SK-N-SH (cell line): ENCODE measurements at regions not wholly inside any gene's neighbourhood (a gene's known extent, or its start where the extent isn't known, plus 50 kb on each side); places are given as distances from the start of the nearest gene placed in this dataset.

Source experiments
- CTCF ChIA-PET: fragments of 300-600, 350-600 bp; formaldehyde crosslinking; extraction: SDS; loops from one replicate; lab custom pipeline; 2021; lab: Yijun Ruan, JAX
- POLR2A ChIA-PET: fragments of 350-600 bp; sonication (Branson Sonifier 250); formaldehyde crosslinking; extraction: SDS; loops from one replicate; lab custom pipeline; 2020; ENCODE audit warnings: antibody characterized with exemption, inconsistent platforms; lab: Yijun Ruan, JAX
- DNase-seq: peaks from one replicate; pipeline ENCODE4 v3.0.0; 2012
- H2AFZ ChIP-seq: fragments of 200-600 bp; sonication (generic); 2 replicates; pipeline ENCODE4 v1.8.1; 2016; ENCODE audit warnings: antibody characterized with exemption, mild to moderate bottlenecking, low read depth
- H3F3A ChIP-seq: fragments of 200-600 bp; sonication (generic); replicated peaks from 2 replicates; pipeline ENCODE3; 2016; ENCODE audit warnings: antibody characterized with exemption, mild to moderate bottlenecking; ENCODE audit not compliant: insufficient read depth
- H3K27ac ChIP-seq, 2 experiments: fragments of 200-500 bp in 1 of 2; fragments of 200-600 bp in 1 of 2; sonication (Bioruptor generic) in 1 of 2; sonication (generic), shearing (Covaris generic) in 1 of 2; 2 replicates each; pipeline versions ENCODE4 v1.5.1 to v1.6.1; 2014 to 2016; ENCODE audit warnings: low read depth in 2 of 2, inconsistent platforms in 1 of 2, low read length in 1 of 2, mild to moderate bottlenecking in 1 of 2, mixed read lengths in 1 of 2
- H3K27me3 ChIP-seq: fragments of 200-600 bp; sonication (generic), shearing (Covaris generic); 2 replicates; pipeline ENCODE4 v1.6.1; 2016; ENCODE audit warnings: mixed run types; ENCODE audit not compliant: insufficient read depth
- H3K36me3 ChIP-seq, 2 experiments: fragments of 200-500 bp in 1 of 2; fragments of 200-600 bp in 1 of 2; sonication (Bioruptor generic) in 1 of 2; sonication (generic) in 1 of 2; replicated peaks in 1 of 2; 2 replicates each; pipeline versions ENCODE3 to v1.5.1; 2014 to 2016; ENCODE audit warnings: low read length in 1 of 2, mild to moderate bottlenecking in 1 of 2; ENCODE audit not compliant: insufficient read depth in 2 of 2, control insufficient read depth in 1 of 2
- H3K4me1 ChIP-seq, 2 experiments: fragments of 200-500 bp in 1 of 2; fragments of 200-600 bp in 1 of 2; sonication (Bioruptor generic) in 1 of 2; sonication (generic), shearing (Covaris generic) in 1 of 2; 2 replicates each; pipeline versions ENCODE4 v1.5.1 to v1.6.1; 2014 to 2016; ENCODE audit warnings: low read depth in 1 of 2, low read length in 1 of 2, mixed run types in 1 of 2; ENCODE audit not compliant: insufficient read depth in 2 of 2, control insufficient read depth in 1 of 2
- H3K4me2 ChIP-seq: fragments of 200-600 bp; sonication (generic), shearing (Covaris generic); 2 replicates; pipeline ENCODE4 v1.6.1; 2017; ENCODE audit warnings: mixed run types
- H3K4me3 ChIP-seq, 2 experiments: fragments of 200-500 bp in 1 of 2; fragments of 200-600 bp in 1 of 2; sonication (Bioruptor generic) in 1 of 2; sonication (generic), shearing (Covaris generic) in 1 of 2; 2 replicates each; pipeline versions ENCODE4 v1.5.1 to v1.8.1; 2014 to 2016; ENCODE audit warnings: low read depth in 2 of 2, inconsistent platforms in 1 of 2, low read length in 1 of 2, mild to moderate bottlenecking in 1 of 2, mixed read lengths in 1 of 2, moderate library complexity in 1 of 2
- H3K79me2 ChIP-seq: fragments of 200-600 bp; sonication (generic); 2 replicates; pipeline ENCODE4 v1.8.1; 2017; ENCODE audit warnings: mild to moderate bottlenecking; ENCODE audit not compliant: insufficient read depth
- H3K9ac ChIP-seq: fragments of 200-600 bp; sonication (generic); 2 replicates; pipeline ENCODE4 v1.6.1; 2017; ENCODE audit warnings: mixed run types
- H3K9me2 ChIP-seq: fragments of 200-600 bp; sonication (generic); 2 replicates; pipeline ENCODE4 v1.6.1; 2017; ENCODE audit warnings: mixed run types
- H3K9me3 ChIP-seq: fragments of 200-600 bp; sonication (generic); 2 replicates; pipeline ENCODE4 v1.6.1; 2017; ENCODE audit warnings: mixed run types, mild to moderate bottlenecking, moderate library complexity
- H4K20me1 ChIP-seq: fragments of 200-600 bp; sonication (generic); 2 replicates; pipeline ENCODE4 v1.6.1; 2017; ENCODE audit warnings: mild to moderate bottlenecking, mixed run types; ENCODE audit not compliant: insufficient read depth
- CHD2 ChIP-seq: fragments of 150-350 bp; IDR thresholded peaks from 2 replicates; pipeline ENCODE4 v1.6.1; 2018; ENCODE audit warnings: low read length; ENCODE audit not compliant: partially characterized antibody
- EP300 ChIP-seq, 2 experiments: IDR thresholded peaks; 2 replicates each; pipeline versions ENCODE4 v1.4.0 to v1.6.1; 2012; ENCODE audit warnings: borderline replicate concordance in 1 of 2, low read depth in 1 of 2, low read length in 1 of 2
- FOSL2 ChIP-seq: IDR thresholded peaks from 2 replicates; pipeline ENCODE4 v1.4.0; 2012; ENCODE audit warnings: low read depth, mild to moderate bottlenecking, moderate library complexity, borderline replicate concordance
- FOXJ3 ChIP-seq: sonication (generic); formaldehyde crosslinking; IDR thresholded peaks from 2 replicates; pipeline ENCODE4 v1.5.1; 2020; ENCODE audit warnings: mild to moderate bottlenecking, missing genetic modification reagents
- FOXM1 ChIP-seq: IDR thresholded peaks from 2 replicates; pipeline ENCODE4 v1.4.0; 2012; ENCODE audit warnings: low read depth, mild to moderate bottlenecking
- GABPA ChIP-seq: IDR thresholded peaks from 2 replicates; pipeline ENCODE4 v1.4.0; 2012; ENCODE audit warnings: low read depth, mild to moderate bottlenecking
- GATA2 ChIP-seq: sonication (generic); formaldehyde crosslinking; IDR thresholded peaks from 2 replicates; pipeline ENCODE4 v1.5.0; 2020; ENCODE audit warnings: mild to moderate bottlenecking, missing genetic modification reagents
- JUND ChIP-seq: IDR thresholded peaks from 2 replicates; pipeline ENCODE4 v1.4.0; 2012
- NRF1 ChIP-seq: IDR thresholded peaks from 2 replicates; pipeline ENCODE4 v1.6.1; 2012; ENCODE audit warnings: low read depth, mild to moderate bottlenecking, low read length
- PBX3 ChIP-seq: IDR thresholded peaks from 2 replicates; pipeline ENCODE4; 2012
- RAD21 ChIP-seq: IDR thresholded peaks from 2 replicates; pipeline ENCODE4 v1.6.1; 2012; ENCODE audit warnings: mild to moderate bottlenecking, low read length
- RCOR1 ChIP-seq: fragments of 150-350 bp; IDR thresholded peaks from 2 replicates; pipeline ENCODE4 v1.6.1; 2017; ENCODE audit warnings: antibody characterized with exemption, low read length
- RFX5 ChIP-seq: IDR thresholded peaks from 2 replicates; pipeline ENCODE4 v1.6.1; 2012; ENCODE audit warnings: mild to moderate bottlenecking, improper control_type of control experiment, low read length
- RXRA ChIP-seq: IDR thresholded peaks from 2 replicates; pipeline ENCODE4 v1.4.0; 2012; ENCODE audit warnings: low read depth, mild to moderate bottlenecking, borderline replicate concordance
- SMC3 ChIP-seq: IDR thresholded peaks from 2 replicates; pipeline ENCODE4 v1.6.1; 2012; ENCODE audit warnings: low read depth, low read length, improper control_type of control experiment
- TAF1 ChIP-seq: IDR thresholded peaks from 2 replicates; pipeline ENCODE4 v1.6.1; 2012; ENCODE audit warnings: low read depth, mild to moderate bottlenecking, low read length, moderate library complexity, borderline replicate concordance
- TCF12 ChIP-seq: IDR thresholded peaks from 2 replicates; pipeline ENCODE4 v1.4.0; 2012
- USF2 ChIP-seq: fragments of 150-350 bp; IDR thresholded peaks from 2 replicates; pipeline ENCODE4 v1.6.1; 2017; ENCODE audit warnings: antibody characterized with exemption, low read length, low read depth, borderline replicate concordance
- YY1 ChIP-seq: IDR thresholded peaks from 2 replicates; pipeline ENCODE4 v1.4.0; 2012; ENCODE audit warnings: low read depth, mild to moderate bottlenecking
- ZBTB33 ChIP-seq: IDR thresholded peaks from 2 replicates; pipeline ENCODE4 v1.4.0; 2012; ENCODE audit warnings: low read depth, borderline replicate concordance
- WGBS: methylation state at CpG from one replicate; pipeline ENCODE4 v1.1.6; 2017; ENCODE audit warnings: low lambda C conversion rate; 5-methylcytosine and 5-hydroxymethylcytosine counted together
- TF ChIP-seq, protein P1 (sequence below): IDR thresholded peaks from 2 replicates; pipeline ENCODE4 v1.4.0; 2012; ENCODE audit warnings: low read depth

DNA sequence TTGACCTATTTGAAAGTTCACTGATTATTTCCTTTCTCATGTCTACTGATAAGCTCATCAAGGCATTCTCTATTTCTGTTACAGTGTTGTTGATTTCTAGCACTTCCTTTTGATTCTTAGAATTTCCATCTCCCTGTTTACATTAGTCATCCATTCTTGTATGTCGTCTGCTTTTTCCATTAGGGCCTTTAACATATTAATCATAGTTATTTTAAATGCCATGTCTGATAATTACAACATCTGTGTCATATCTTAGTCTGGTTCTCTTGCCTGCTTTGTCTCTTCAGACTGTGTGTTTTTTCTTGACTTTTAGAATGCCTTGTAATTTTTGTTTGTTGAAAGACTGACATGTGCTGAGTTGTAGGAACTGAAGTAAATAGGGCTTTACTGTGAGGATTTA, 602.1 kb downstream of the SOX6 start:
- Histone ChIP-seq H3K9me3 (no peaks in the 10 kb centered on the region), H3K4me1 (peaks cover 0 to 21% of the 10 kb centered on the region in 2 experiments; a peak in 2 of 4 replicates), H3K4me2 (no peak overlapping the region), H3K79me2 (no peaks in the 10 kb centered on the region), H3F3A (no peaks in the 10 kb centered on the region), H2AFZ (no peak overlapping the region), H3K9ac (no peak overlapping the region), H3K27me3 (no peaks in the 10 kb centered on the region), H3K27ac (no peak overlapping the region), H3K4me3 (no peak overlapping the region), H4K20me1 (no peaks in the 10 kb centered on the region), H3K36me3 (no peaks in the 10 kb centered on the region), H3K9me2 (no peaks in the 10 kb centered on the region)
- TF ChIP-seq CHD2 (no peak), EP300 (IDR thresholded peaks at IDR 0.05; ENCODE audit: borderline replicate concordance in 1 of 2, low read depth in 1 of 2, low read length in 1 of 2) (no peak), ZBTB33 (no peak), JUND (no peak), TAF1 (no peak), YY1 (no peak), RAD21 (no peak), GABPA (no peak), FOXJ3 (CRISPR knock-in tag) (no peak), RFX5 (no peak)
- TF ChIP-seq, protein P1, sequence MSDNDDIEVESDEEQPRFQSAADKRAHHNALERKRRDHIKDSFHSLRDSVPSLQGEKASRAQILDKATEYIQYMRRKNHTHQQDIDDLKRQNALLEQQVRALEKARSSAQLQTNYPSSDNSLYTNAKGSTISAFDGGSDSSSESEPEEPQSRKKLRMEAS = no peak
- POLR2A ChIA-PET = no interaction called here
- no peak for DNase-seq
- CTCF ChIA-PET = interaction anchor here (1.3 kb wide), 1 partner anchor 18 kb away, joined by 3 read pairs; no protein-coding TSS in a partner anchor
- WGBS = 3% methylated on average over 1 of the region's 1 CpG

DNA sequence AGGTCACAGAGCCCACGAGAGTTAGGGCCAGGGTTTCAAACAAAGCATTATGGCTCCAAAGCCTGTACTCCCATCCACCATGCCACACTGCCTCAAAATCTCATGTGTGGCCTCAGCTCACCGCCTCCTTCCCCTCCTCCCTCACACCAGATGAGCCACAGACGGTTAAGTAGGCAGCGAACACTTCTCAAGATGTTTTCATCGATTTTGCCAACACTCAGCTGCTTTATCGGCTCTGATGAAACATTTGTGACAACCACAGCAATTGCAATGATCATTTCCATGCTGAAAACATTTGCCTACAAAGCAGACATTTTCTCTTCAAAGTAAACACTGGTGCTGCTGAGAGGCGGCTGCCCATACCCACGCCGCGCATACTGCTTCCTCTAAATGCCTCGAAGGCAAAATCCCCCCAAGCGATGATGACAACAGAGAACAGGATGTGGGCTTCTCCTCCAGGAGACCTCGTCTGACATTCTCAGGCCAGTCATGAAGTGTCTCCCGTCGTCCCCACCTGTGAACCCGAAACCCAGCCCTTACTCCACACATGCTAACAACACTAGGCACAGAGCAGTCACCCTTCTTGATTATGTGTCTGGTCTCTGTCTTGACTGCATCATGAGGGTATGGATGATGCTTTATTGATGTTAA, 599.2 kb downstream of the SOX6 start:
- no peaks in the 10 kb centered on the region for H4K20me1 ChIP-seq
- H3K36me3 ChIP-seq = no peaks in the 10 kb centered on the region
- CTCF ChIA-PET = interaction anchor here (3.1 kb wide), 1 partner anchor 12 kb away, joined by 8 read pairs; no protein-coding TSS in a partner anchor
- TF ChIP-seq USF2 (no peak), SMC3 (no peak), YY1 (no peak), TAF1 (no peak), PBX3 (no peak), TCF12 (no peak), RCOR1 (no peak), GATA2 (no peak), FOXM1 (no peak), EP300 (IDR thresholded peaks at IDR 0.05; ENCODE audit: borderline replicate concordance in 1 of 2, low read depth in 1 of 2, low read length in 1 of 2) (no peak), NRF1 (no peak), ZBTB33 (no peak), RXRA (no peak), FOSL2 (no peak)
- TF ChIP-seq, protein P1 = no peak
- peaks cover 0 to under 1% of the 10 kb centered on the region in 2 experiments; a peak in 1 of 4 replicates for H3K4me1 ChIP-seq
- WGBS = 47% methylated on average over 14 of the region's 16 CpGs
- POLR2A ChIA-PET = no interaction called here
- H3K4me2 ChIP-seq = no peak overlapping the region
- H3F3A ChIP-seq = no peaks in the 10 kb centered on the region
- H3K27me3 ChIP-seq = no peaks in the 10 kb centered on the region
- H3K4me3 ChIP-seq = no peak overlapping the region
- H2AFZ ChIP-seq = no peak overlapping the region
- no peak for DNase-seq
- no peaks in the 10 kb centered on the region for H3K79me2 ChIP-seq
- no peaks in the 10 kb centered on the region for H3K9me2 ChIP-seq
- H3K9ac ChIP-seq = no peak overlapping the region
- no peaks in the 10 kb centered on the region for H3K9me3 ChIP-seq
- H3K27ac ChIP-seq = no peak overlapping the region
